Heart left ventricle (tissue), 13 donors: ENCODE measurements at regions not wholly inside any gene's neighbourhood (a gene's known extent, or its start where the extent isn't known, plus 50 kb on each side); places are given as distances from the start of the nearest gene placed in this dataset.

Experiments
- CTCF ChIP-seq, 12 donors: fragments of 200-600 bp; sonication (generic) in 4 of 12; IDR thresholded peaks; one replicate each; pipeline versions ENCODE4 v1.5.0 to v1.8.0; 2018 to 2022; ENCODE audit warnings: antibody characterized with exemption in 12 of 12, mild to moderate bottlenecking in 5 of 12
- POLR2A ChIP-seq, 2 donors: fragments of 450-650 bp; IDR thresholded peaks; one replicate each; pipeline ENCODE4 v1.6.1; 2017; ENCODE audit warnings: antibody characterized with exemption in 2 of 2, mild to moderate bottlenecking in 2 of 2, moderate library complexity in 2 of 2
- donor health status: ischemic (EF 13 %, LVEDD 7.1; RV severe dilation, severe dysfunction).
- donor health status: DM: no; HTN: yes; CAD: no.
- donor health status: DM: no; HTN: no; CAD: no.
- donor health status: ischemic (EF 25% LVEDD 6.9; RV normal size, moderate dysfunction).
- donor health status: ischemic (EF 25% LVEDD 5.7; RV mildly dilated, moderate dysfunction).
- donor health status: ischemic (EF 35%, LVEDD 5.7; RV mildly dilated, moderate dysfunction).
- donor health status: nonischemic (EF 11% LVEDD 7.7; RV severe dilation, severe dysfunction).
- donor health status: DM: yes; HTN: yes; CAD: no.
- donor health status: PGD.
- donor health status: ischemic (EF 29% LVEDD 5.4; RV normal size, mild dysfunction).
- donor health status: nonischemic (EF 23%, LVEDD 6.1; RV moderate dilation, normal function).

DNA sequence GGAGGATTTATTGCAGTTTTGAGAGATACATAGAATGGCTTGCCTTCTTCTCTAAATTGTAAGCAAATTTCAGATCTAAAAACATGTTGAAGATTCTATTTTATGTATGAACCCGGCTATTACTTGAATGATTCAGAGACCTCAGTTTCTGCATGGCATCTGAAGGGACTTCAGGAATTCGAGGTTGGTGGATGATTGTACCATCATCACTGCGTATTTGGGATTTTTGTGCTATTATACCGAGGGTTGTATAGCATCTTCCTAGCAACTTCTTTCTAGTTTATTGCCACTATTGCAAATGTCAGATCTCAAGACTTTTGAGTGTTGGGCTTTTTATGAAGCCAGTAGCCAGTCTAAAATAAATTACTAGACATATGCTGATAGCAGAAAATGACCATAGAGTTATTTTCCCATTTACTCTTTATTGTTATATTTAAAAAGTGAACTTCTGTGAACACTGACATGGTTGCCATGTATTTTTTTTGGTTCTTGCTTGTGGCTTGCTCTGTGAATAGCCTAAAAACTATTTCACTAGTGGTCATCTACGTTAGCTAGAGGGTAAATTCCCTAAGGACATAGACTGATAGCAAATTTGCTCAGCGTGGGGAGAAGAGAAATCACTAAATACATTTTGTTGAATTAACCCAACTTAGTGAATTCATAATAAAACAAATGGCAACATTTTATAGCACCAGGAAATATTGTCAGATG is 70.6 kb upstream of the KLF12 start:
- no peak for TF ChIP-seq CTCF (IDR thresholded peaks at IDR 0.05)
- TF ChIP-seq POLR2A (IDR thresholded peaks at IDR 0.05) = no peak
